ENCODE measurements at regions not wholly inside any gene's neighbourhood (a gene's known extent, or its start where the extent isn't known, plus 50 kb on each side); places are given as distances from the start of the nearest gene placed in this dataset.
"Not testable (repeated sequence)": the region's sequence is repeated elsewhere in the genome, so short reads cannot be mapped to it uniquely, and the experiment has no call there.

- no peak for DNase-seq
These were observed 103.3 kb upstream of the TRHDE start for GRCh38 chr12:72168851-72169250.

GRCh38 chr12:72173974-72174373 lies 98.2 kb upstream of the TRHDE start:
- DNase-seq, result no peak

- DNase-seq, result no peak
These were observed 93.9 kb upstream of the TRHDE start for GRCh38 chr12:72178244-72178643.

- DNase-seq, result no peak
These were observed 93.3 kb upstream of the TRHDE start for GRCh38 chr12:72178871-72179270.

- no peak for DNase-seq
These were observed 92.3 kb upstream of the TRHDE start for GRCh38 chr12:72179841-72180240.

- DNase-seq, result not testable (repeated sequence)
These were observed 87.1 kb upstream of the TRHDE start for GRCh38 chr12:72184971-72185533.

GRCh38 chr12:72189266-72189665 lies 82.9 kb upstream of the TRHDE start:
- DNase-seq, result no peak

- DNase-seq, result no peak
These were observed 80.4 kb upstream of the TRHDE start for GRCh38 chr12:72191761-72192160.

- DNase-seq, result no peak
These were observed 74.4 kb upstream of the TRHDE start for GRCh38 chr12:72197790-72198189.

- DNase-seq, result no peak
These were observed 70.7 kb upstream of the TRHDE start for GRCh38 chr12:72201457-72201856.

GRCh38 chr12:72203764-72204335 lies 68.3 kb upstream of the TRHDE start:
- no peak for DNase-seq

GRCh38 chr12:72207079-72207478 lies 65.1 kb upstream of the TRHDE start:
- DNase-seq, result no peak

- no peak for DNase-seq
These were observed 64.4 kb upstream of the TRHDE start for GRCh38 chr12:72207486-72208409.

GRCh38 chr12:72209086-72209485 lies 63.1 kb upstream of the TRHDE start:
- no peak for DNase-seq

GRCh38 chr12:72214163-72214562 lies 58.0 kb upstream of the TRHDE start:
- DNase-seq, result no peak

- DNase-seq, result not testable (repeated sequence)
These were observed 56.9 kb upstream of the TRHDE start for GRCh38 chr12:72215287-72215686.

- DNase-seq, result no peak
These were observed 52.2 kb upstream of the TRHDE start for GRCh38 chr12:72219937-72220336.
